PC-3 (cell line): ENCODE measurements at regions not wholly inside any gene's neighbourhood (a gene's known extent, or its start where the extent isn't known, plus 50 kb on each side); places are given as distances from the start of the nearest gene placed in this dataset.

Source experiments
- CTCF ChIP-seq: fragments of 300-600 bp; sonication (generic); conservative IDR thresholded peaks from 2 replicates; pipeline ENCODE4 v1.5.1; 2017; ENCODE audit warnings: antibody characterized with exemption, low read depth, mild to moderate bottlenecking, low read length
- EZH2 ChIP-seq: fragments of 300-600 bp; sonication (generic); IDR thresholded peaks from one replicate; pipeline ENCODE4 v1.6.1; 2017; ENCODE audit warnings: antibody characterized with exemption, mild to moderate bottlenecking, low read length; ENCODE audit not compliant: unreplicated experiment

GRCh38 chr3:64293121-64293520 is 67.9 kb upstream of the PRICKLE2 start:
- TF ChIP-seq CTCF (no peak), EZH2 (no peak)
